NCI-H2227 treated with DMSO at 0.1 percent for 48 hours (cell line): ENCODE measurements at regions not wholly inside any gene's neighbourhood (a gene's known extent, or its start where the extent isn't known, plus 50 kb on each side); places are given as distances from the start of the nearest gene placed in this dataset.

ENCODE experiments used
- DNase-seq: peaks from one replicate; lab custom pipeline; 2025; lab: John Stamatoyannopoulos, UW

- no peak for DNase-seq
Observed at GRCh38 chr3:43866529-43867353, 176.0 kb downstream of the ABHD5 start.

DNA sequence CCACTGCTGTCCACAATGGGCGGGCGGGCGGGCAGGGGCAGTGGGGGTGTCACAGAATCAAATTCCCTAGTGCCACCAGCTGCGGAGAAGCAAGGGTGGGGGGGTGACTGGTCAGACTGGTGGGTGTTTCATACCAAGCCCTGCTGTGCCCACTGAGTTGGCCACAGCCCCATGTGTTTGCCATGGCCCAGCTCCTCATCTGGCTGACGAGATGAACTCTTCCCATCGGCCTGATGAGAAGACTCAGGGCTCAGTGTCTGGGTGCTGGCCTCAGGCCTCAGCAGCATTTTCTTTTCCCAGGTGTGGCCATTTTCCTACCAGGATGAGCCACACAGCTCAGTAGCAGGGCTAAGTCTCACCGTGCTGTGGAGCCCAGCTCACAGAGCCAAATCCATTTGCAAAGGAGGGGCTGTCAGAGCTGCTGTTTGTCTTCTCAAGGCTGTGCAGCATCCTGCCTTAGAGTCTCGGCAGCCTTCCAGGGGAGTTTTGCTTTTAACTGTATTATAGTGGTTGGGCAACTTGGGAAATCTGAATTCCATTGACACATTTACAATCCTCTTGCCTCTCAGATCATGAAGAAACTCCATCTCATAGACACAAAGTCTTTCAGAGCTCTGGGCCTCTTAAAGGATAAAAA is 176.8 kb downstream of the ABHD5 start:
- no peak for DNase-seq

GRCh38 chr3:43869491-43869890 is 178.8 kb downstream of the ABHD5 start:
- DNase-seq = no peak

- no peak for DNase-seq
Observed at GRCh38 chr3:43870120-43870519, 179.4 kb downstream of the ABHD5 start.

GRCh38 chr3:43870844-43871626 is 180.3 kb downstream of the ABHD5 start:
- no peak for DNase-seq

DNA sequence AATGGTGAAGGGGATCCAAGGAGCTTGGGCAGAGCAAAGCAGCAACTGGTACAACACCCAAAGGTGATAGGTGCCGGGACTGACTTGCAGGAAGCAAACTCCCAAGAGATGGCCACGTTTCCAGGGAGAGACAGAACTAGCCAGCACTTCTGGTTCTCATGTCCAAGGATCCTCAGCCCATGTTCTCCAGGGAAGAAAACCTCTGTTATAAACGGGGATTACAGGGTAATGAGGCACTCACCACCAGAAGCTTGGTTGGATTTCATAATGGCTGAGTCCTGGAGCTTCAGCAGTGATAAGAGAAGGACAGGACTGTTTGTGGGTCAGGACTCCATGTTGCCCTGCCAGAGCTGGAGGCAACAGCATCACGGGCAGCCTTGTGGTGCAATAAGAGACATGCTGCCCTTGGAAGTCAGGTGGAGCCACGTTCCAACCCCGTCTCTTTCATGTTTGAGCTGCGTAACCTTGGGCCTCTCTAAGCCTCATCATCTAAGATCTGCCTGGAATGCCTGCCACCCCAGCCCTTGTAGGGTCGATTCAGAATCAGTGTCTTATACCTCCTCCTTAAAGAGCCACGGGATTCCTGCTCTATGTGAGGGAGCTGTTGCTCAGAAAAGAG is 181.0 kb downstream of the ABHD5 start:
- DNase-seq = no peak

- no peak for DNase-seq
Observed at GRCh38 chr3:43872301-43872700, 181.6 kb downstream of the ABHD5 start.

DNA sequence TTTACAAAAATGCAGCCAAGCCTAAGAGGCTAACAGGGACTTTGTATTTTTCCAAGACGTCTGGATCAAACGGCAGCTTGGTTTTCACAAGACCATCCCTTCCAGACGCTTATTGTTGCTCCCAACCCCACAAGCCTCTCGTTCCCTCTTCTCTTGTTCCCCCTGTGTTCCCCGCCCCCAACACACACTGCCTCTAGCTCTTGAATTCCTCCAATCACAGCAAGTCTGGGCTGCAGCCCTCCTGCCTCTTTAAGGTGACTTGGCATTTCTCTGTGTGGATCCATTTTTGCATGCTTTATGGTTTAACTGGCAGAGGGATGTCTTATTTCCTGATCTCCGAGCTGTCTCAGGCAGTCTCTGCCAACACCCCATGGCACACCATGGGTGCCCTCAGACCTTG is 182.2 kb downstream of the ABHD5 start:
- DNase-seq = no peak

GRCh38 chr3:43873723-43874122 is 183.0 kb downstream of the ABHD5 start:
- DNase-seq = no peak

DNA sequence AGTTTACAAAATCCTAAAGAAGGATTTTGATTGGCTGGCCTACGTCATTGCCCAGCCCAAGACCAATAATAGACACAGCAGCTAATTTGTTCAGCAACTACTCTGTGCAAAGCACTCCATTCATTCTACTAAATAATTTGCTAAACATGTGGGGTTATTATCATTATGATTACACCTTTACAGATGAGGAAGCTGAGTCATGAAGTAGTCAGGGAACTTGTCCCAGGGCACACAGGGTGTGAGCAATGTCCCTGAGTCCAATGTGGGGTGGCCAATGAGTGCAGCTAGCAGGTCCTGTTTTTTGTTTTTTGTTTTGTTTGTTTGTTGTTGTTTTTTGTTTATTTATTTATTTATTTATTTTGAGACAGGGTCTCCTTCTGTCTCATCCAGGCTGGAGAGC is 183.6 kb downstream of the ABHD5 start:
- no peak for DNase-seq

- no peak for DNase-seq
Observed at GRCh38 chr3:43874731-43875130, 184.0 kb downstream of the ABHD5 start.

- no peak for DNase-seq
Observed at GRCh38 chr3:43876648-43877047, 185.9 kb downstream of the ABHD5 start.

GRCh38 chr3:43879166-43879565 is 188.4 kb downstream of the ABHD5 start:
- no peak for DNase-seq

DNA sequence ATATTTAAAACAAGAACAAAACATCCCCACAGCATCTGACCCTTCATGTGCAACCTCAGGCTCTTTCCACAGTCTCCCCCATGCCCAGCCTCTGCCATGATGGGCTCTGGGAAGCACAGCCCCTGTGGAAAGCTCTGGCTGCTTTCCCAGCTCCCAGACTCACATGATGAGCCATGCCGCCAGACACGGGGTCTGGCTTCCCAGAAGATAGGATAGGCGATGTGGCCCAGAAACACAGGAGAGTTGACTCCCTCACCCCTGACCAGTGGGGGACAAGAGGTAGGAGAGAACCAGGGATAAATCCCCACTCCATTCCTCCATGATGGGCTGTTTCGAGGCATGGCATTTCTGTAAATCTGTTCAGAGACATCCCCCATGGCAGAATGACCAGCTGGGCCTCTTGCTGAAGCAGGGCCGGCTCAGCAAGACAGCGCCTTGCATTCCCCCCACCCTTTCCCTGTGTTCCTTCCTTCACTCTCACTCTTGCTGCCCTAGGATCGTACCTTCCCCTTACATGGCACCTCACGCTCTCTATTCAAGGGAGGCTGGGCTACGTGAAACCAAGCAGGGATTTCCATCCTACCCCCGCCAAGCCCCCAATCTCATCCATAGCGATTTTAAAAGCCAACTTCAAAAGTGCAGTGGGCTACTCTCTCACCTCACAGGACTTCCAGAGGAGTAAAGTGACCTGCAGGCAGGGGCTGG is 192.4 kb downstream of the ABHD5 start:
- no peak for DNase-seq

- DNase-seq = no peak
Observed at GRCh38 chr3:43883729-43884396, 193.1 kb downstream of the ABHD5 start.

DNA sequence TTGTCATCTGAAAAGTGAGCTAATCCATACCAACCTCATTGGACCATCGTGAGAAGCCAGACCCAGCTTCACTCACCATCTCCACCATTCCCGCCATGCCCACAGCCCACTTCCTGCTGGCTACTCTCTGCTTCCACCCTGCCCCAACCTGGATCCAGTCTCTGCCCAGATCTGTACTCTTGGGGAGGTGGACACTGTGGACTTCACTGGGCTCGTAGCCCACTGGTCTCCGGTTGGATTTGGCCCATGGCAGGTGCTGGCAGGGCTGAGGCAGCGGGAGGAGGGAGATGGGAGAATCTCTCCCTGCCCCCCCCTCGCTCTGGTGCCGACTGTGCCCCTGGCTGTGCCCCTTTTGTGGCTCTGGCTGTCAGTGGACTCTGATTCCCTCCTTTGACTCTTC is 193.8 kb downstream of the ABHD5 start:
- DNase-seq = no peak

GRCh38 chr3:43885908-43886618 is 195.3 kb downstream of the ABHD5 start:
- no peak for DNase-seq

DNA sequence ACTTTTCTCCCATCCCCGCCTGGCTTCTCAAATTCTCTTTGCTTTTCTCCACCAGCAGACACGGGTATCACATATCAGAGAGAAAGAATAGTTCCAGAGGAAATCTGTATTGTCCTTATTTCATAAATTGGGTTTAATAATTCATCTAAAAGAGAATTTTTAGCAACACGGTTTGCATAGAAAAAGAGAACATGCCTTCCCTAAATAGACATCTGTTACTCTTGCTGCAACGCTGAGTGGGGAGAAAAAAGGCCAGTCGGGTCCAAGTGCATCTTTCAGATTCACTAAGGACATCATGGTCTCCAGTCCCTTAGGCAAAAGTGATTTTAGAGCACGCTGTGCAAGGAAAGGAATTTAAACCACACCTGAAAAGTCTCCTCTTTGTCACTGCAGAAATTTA is 201.3 kb downstream of the ABHD5 start:
- DNase-seq = no peak

DNA sequence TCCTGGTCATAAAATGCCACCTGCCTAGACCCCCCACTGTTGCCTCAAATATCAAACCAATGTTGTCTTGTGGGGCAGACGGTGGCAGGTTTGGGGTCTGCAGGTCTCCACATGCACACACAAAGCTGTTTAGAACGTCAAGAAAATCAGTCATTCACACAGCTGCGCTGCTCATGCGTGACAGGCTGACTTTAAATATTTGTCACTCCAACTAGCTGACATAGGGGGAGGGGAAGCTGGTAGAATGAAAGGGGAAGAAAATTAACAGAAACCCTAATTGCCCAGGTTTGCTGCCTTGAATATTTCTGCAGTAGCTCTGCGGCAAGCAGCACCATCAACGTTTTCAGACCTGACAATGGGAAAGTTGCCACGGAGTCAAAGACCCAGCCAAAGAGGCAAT is 201.8 kb downstream of the ABHD5 start:
- no peak for DNase-seq

GRCh38 chr3:43893727-43894126 is 203.0 kb downstream of the ABHD5 start:
- DNase-seq = peak; percentile 23
